ENCODE measurements at regions not wholly inside any gene's neighbourhood (a gene's known extent, or its start where the extent isn't known, plus 50 kb on each side); places are given as distances from the start of the nearest gene placed in this dataset.

DNA sequence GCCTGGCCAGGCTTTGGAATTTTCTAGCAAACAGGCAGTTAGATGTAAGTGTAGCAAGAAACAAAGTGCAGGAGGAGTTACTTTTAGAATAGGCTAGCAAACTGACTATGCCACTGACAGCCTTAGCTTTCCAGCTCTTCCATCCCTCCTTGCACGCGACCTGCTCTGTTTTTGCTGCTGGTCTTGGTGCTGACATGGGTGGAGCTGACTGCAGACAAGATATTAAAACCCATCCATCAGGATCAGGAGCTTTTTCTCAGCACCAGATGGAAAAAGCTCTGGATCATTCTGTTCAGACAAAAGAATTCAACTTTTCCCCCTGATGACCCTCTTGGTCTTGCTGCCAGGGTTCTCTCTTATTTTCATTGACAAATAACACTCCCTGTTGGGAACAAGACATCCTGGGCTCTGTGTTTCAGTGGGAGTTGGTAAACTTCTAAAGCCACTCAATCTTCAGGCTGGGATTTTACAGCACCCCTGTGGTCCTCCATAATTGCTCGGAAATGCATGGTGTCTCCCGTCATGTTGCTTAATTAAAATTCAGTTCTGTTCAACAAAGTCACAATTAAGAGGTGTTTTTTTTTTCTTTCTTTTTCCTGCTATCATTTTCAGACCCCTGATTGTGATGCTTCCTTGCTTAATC lies 240.0 kb upstream of the LARGE1 start:
- no peak for DNase-seq

DNA sequence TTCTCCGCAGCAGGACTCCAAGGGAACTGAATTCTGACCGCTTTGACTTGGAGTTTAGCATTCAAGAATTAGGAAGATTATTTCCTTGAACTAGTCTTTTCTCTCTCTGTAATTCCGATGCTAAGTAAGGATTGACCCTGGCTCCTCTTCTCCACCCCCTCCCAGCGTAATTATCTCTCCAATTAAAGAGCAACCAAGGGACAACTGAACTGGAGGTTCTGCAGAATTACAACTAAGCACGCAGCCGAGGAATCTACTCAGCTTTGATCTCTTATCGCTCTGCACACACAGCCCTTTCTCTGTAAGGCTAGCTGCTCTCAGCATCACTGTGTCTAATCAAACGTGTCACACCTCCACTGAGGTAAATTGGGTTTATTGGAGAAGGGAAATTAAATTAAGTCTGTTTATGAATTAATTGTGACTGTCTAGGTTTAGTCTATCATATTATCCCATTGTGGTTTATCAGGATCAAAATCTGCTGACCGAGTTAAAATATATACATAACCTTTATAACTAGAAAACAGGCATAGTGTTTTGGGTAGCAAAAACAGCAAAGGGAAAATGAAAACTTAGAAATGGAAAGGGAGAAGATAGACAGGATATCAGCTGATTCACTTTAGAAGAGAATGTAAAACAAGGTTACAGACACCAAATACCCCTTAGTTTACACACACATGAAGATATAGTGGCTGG lies 241.3 kb upstream of the LARGE1 start:
- no peak for DNase-seq

DNA sequence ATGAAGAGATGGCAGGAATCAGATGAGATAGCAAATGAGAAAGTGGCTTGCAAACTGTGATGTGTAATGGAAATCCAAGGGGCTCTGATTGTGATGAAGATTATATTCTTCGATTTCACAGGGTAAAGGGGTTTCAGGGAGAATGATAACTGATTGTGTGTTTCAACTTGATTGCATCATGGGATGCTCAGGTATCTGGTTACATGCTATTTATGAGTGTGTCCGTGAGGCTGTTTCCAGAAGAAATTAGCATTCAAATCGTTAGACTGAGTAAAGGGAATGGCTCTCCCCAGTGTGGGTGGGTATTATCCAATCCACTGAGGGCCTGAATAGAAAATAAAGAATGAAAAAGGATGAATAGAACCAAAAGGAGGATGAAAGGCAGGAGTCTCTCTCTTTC lies 278.7 kb upstream of the LARGE1 start:
- DNase-seq, result no peak

DNA sequence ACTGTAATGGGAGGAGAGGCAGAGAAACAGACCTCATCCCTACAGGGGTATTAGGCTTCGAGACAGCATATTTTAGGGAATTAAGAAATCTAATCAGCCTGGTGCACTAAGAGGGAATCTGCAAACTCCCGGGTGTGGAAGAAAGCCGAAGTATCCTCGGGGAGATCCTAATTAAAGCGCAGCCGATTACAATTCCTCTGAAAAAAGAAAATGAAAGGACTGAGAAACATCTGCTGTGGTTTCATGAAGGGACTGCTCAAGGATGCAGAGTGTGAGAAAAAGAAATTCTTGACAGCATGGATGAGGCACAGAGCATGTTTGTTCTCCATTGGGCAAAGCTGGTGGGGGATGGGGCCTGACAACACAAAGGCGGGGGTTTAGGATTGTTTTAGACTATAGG lies 290.0 kb upstream of the LARGE1 start:
- DNase-seq, result no peak

DNA sequence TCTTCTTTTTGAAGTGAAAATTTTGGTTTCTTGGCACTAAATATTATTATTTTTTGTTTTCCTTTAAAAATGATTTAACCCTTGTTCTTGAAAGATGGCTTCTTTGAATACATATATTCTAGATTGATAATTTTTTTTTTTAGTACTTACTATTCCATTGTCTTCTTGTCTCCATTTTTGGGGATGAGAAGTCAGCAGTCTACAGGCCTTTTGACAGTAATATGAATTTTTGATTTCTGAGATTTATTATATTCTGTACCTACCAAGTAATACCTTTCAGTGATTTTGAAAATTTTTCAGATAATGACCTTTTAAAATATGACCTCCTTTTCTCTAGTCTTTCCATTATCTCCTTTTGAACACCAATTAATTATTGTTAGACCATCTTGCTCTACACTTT lies 294.1 kb upstream of the LARGE1 start:
- no peak for DNase-seq

DNA sequence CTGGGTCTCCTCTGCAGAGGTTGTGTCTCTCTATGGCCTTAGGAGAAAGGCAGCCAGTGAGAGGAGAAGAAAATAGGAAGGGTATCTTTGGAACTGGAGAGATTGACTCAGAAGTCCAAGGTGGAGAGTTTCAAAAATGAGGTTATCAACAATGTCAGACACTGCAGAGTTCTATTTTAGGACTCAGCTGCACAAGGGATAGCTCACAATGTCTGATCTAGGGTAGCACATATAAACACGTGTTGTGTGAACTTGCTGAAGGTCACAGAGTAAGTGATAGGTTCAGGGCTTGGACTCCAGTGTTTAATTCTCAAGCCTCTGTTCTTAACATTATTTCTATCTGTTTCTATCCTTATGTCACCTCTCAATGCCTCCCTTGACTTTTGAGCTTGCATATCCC lies 305.0 kb upstream of the LARGE1 start:
- no peak for DNase-seq

DNA sequence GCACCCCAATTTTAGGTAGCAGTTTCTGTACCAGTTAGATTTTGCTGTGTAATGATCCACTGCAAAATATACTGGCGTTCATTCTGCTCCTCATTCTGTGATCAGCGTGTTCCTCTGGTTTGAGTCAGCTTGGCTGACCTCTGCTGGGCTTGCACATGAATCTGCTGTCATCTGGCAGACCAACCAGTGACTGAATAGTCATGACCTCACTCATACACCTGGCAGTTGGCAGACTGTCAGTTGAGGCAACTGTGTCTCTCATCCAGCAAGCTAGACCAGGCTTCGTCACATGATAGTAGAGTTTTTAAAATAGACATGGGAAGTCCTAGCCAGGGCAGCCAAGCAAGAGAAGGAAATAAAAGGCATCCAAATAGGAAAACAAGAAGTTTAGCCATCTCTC lies 316.3 kb upstream of the LARGE1 start:
- no peak for DNase-seq

DNA sequence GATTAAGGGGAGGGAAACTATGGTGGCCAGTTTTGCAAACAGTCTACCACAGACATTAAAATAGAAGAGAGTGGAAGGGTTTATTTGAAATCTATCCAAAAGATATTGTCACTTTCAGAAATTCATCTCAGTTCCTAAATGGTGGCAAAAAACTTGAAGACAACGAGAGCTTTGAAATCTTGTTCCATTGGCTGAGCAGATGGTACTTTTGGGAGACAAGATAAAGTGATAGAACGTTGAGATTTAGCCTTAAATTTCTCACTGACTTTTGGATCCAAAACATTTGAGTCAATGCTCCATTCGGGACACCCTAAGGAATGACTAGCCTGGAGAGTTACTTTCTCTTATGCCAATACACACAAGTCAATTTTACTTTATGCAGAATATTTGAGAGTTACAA lies 319.1 kb upstream of the LARGE1 start:
- DNase-seq, result no peak

DNA sequence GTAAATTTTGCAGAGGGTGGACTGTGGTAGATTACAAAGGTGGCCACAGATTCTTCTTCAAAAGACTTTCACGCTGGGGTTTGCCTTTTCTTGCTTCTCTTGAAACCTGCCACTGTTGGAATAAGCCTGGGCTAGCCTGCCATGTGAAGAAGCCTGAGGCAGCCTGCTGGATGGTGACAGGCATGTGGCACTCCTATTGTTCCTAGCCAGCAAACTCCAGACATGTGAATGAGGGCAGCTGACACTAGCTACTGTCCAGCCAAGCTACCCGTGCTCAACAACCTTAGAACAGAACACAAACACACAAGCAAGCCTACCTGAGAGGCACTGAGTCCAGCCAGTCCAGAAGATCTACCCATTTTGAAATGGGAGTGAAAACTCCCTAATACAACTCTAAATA lies 322.7 kb upstream of the LARGE1 start:
- DNase-seq, result no peak

DNA sequence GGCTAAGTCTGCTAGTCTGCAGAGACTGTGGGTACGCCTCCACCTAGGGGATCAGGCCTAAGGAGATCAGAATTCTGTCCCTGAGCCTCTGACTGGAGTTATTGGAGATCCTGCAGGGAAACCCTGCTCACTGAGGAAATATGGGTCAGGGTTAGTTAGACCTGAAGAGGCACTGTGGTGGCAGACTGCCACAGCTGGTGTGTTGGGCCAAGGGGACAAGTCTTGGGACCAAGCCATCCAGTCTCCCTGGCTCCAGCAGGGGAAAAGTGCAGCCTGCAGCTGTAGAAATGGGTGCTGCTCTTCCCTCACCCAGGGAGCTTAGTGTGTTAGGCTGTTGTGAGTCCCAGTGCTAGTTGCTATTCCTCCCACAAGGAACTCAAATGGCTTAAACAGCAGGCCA lies 334.8 kb upstream of the LARGE1 start:
- DNase-seq, result no peak

DNA sequence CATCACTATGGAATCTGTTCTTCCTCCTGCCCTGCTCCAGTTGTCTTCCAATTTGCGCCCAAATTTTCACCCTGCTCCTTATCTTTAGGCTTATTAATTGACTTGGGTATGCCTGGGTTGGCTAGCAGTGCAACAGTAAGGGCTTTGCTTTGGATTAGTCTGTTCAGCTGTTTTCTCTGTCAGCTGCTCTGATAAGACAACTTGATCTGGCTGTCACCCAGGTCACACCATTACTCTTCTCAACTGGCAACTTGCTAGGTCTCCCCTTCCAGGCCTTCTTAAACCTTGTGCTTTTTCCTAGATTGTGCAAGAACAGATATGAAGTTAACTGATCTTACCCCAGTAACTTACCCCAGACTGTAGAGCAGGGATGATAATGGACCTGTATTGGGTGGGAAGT lies 357.8 kb upstream of the LARGE1 start:
- DNase-seq, result no peak

DNA sequence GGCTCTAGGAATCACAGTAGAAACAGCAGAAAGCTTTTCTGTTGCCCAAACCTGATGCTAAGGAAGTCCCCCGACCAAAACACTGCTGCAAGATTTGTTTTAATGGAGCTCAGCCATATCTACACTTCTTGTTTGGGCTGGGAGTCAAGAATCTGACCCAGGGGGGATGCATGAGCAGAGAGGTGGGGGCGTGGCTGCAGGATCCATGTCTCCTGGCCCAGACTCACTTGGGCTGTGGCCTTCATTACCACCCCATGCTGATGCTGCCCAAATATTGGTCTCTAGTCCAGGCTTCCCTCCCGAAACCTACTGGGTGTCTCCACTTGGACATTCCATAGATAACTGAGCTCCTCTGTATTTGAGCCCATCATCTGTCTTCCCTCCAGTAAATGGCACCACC lies 361.5 kb upstream of the LARGE1 start:
- no peak for DNase-seq

DNA sequence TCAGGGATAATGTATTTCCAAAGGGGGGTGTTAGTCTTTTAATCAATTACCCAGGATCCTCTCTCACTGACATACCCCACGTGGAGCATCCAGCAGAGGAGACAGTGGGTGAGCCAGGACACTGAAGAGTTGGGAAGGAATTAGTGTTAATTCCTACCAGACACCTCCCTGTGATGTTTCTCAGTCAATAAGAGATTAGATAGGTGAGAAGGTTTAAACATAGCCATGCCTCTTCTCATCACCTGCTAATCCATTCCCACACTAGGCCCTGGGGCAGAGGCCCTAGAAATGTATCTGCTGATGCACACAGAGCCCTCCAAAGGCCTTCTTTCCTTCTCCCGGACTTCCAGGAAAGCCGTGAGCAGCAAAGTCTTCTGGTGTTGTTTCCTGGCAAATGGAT lies 363.6 kb upstream of the LARGE1 start:
- DNase-seq, result no peak

DNA sequence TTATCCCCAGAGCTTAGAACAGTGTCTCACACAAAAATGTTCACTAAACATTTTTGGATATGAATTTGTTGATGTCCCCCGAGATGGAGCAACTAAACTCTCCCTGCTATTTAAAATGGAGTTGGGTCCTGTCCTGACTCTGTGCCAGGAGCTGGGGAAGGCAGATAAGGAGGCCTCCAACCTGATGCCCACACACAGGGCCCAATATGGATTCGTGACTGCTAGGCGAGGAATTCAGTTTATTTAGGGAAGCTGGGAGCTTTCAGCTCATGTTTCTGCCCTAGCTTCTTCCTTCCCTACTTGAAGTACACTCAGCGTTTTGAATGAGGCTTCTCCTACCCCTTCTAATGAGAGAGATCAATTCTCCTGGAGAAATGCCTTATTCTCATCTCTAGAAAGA lies 373.0 kb upstream of the LARGE1 start:
- no peak for DNase-seq

DNA sequence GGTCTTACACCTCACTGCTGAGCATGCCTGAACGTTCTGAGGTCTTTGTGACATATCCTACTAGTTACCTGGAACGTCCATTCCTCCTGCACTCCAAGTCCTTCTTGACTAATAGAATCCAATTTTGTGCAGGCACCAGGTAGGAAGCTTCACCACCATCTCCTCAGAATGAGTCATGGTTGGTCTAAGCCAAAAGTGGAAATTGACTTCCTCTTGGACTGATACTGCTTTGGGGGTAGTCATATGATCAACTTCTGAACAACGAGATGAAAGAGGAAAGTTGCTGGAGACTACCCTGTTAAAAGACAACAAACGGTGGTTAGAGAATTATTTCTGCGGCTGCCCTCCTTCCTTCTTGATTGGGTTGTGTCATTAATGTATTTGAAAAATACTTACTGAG lies 374.2 kb upstream of the LARGE1 start:
- no peak for DNase-seq

DNA sequence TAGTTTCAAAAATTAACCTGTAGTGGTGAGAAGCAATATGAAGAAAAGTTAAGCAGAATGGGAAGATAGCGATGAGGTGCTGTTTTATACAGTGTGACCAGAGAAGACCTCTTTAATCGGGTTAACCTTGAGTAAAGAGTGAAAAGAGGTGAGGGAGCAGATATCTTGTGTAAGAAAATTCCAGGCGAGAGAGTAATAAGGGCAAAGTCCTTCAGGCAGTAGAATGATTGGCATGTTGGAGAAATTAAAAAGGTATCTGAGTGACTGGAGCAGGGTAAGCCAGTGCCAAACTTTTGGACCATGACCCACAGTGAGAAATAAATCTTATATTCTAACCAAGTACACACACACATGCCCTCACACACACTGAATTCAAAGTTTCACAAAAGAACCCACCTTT lies 374.7 kb upstream of the LARGE1 start:
- no peak for DNase-seq

DNA sequence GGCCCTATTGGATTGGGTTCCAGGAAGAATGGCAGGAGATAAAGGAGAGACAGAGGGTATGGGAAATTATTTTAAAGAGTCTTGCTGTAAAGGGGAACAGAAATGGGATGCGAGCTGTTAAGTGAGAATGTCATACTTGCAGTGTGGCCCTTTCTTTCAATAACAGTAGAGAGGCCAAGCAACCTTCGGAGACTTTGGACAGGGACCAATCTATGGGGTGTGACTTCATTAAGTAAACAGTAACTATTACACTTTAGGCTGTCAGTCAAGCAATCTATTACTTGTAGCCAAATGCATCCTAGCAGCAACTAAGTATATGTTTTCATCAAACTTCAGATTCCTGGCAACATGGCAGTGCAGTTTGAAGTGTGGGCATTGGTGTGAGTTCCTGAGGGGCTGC lies 376.2 kb upstream of the LARGE1 start:
- no peak for DNase-seq

DNA sequence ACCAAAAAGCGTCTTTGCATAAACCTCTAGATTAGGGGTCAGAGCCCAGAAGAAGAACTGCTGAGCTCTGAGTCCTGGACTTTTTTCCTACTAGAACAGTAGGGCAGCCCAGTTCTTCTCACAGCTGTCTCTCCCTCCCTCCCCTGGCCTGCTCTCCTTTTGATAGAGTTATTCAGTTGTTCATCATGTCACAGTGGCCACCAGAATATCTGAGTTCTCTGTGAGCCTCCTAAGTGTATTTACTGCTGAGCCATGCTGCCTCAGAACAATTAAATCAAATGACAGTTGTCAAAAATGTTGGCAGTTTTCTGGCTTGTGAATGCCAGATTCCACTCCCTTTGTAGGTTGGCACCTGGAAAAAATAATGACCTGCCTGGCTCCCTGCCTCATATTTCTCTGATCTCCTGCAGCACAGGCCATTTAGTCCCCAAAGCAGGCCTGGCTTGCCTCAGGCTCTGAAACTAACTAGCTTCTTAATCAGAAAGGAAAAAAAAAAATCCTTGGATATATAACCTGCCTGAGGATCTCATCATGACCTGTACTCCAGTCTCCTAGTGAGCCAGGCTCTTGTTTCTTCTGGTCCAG lies 377.4 kb upstream of the LARGE1 start:
- DNase-seq, result peak in 2 of 3 experiments; percentile 5 to 51

DNA sequence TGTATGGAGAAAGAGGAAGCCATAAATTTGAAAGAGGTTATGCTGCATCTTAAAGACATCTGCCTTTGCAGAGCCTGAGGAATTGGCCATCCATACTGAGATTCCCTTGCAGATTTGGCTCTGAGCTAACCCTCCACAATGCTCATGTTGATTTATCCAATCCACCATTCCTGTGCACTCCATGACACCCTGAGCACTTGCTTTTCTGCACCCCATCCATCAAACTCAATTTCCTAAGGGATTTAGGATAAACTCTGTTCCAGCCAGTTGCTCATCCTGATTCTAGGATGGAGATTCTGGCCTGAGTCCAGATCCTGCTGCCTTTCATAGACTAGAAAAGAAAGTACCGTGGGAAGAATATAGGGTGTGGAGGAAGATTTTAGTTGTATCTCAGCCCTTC lies 379.2 kb upstream of the LARGE1 start:
- no peak for DNase-seq

DNA sequence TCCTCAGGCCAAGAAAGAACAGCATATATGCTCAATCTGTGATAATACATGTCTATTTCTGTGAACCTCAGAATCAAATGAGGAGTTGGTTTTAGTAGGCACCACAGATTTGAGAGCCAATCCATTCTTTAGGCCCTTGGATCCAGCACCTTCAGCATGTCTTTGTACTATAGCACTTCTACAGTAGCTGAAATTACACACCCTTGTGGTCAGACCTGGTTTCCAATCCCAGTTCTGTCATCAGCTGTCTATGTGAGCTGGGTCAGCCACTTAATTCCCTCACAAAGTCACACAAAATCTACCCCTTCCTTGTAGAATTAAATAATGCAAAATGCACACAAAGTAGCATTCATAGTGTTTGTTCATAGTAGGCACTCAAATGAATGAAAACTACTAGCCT lies 381.3 kb upstream of the LARGE1 start:
- DNase-seq, result no peak

DNA sequence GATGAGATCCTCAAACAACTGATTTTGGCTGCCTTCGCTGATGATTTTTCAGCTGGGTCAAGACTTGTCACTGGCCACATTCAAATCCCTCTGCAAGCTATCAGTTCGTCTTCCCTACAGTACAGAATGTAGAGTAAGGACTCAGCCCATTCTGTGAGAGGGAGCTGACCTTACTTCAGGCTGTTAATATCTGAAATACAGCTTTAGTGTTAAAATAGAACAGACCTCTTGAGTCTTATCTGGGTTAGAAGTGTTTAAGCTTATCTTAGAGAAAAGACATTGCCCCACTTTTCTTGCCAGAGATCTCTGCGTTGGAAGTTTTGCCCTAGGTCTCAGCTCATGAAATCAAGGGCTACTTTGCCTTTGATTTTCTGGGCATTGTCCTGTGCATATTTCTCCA lies 383.4 kb upstream of the LARGE1 start:
- DNase-seq, result no peak

DNA sequence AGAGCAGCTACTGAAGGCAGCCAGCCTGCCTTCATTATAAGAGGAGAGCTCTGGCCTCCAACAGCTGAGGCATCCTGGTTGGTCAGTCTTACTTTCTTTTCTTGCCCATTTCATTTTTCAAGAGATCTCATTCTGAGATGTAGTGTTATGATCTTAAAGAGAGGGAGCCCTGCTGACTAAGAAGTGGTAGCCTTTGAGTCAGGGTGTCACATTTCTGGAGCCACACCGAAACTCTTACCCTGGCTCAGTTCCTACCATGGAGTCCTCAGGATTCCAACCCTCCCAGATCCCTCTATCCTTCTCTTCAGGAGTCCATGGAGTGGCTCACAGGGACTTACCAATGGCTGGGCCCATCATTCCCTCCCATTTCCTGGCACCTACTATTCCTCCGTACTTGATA lies 386.1 kb upstream of the LARGE1 start:
- no peak for DNase-seq

DNA sequence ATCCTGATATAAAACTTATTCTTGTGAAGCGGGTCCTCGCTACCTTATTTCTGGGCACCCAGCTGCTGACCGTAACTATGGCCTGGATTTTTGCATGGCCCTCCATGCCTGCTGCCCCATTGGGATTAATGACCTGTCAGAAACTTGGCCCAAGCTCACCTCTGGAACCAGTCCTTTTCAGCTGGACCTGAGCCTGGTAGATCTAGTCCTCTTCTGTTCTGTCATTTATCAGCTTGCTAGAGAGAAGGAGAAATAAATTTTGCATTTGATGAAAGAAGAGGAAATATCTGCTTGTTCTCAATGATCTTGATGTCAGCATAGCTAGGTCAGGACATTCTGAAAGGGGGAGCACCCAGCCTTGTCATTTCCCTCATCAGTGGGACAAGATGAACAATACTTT lies 387.8 kb upstream of the LARGE1 start:
- DNase-seq, result no peak

DNA sequence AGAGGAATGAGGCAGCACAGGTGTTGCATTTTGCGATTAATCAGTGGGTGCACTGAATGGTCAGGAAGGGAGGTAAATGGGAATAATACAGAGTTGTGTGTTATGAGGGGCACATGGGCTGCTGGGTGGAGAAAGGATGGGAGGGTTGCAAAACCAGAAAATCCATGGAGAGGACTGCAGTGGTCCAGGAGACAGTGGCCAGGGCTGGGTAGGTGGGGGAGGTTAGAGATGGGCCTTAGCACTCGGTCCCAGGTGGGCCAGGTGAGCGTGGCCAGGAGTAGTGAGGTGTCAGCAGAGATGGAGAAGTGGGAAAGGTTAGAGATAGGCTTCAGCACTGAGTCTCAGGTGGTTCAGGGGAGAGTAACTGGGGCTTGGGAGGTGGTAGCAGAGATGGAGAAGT lies 399.1 kb upstream of the LARGE1 start:
- no peak for DNase-seq

DNA sequence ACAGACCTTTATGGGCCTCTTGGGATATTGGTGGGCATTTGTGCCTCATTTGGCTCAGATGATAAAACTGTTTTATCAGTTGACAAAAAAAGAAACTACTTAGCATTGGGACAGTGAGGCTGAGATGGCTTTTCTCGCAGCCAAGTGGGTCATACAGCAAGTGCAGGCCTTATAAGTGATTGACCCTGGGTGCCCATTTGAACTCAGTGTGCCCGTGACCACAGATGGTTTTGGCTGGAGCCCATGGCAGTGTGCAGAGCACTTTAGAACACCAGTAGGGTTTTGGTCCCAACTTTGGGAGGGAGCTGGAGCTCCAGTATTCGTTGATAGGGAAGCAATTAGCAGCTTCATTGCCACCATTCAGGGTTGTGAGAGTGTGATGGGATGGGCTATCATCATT lies 404.5 kb upstream of the LARGE1 start:
- no peak for DNase-seq
